ENCODE measurements at regions not wholly inside any gene's neighbourhood (a gene's known extent, or its start where the extent isn't known, plus 50 kb on each side); places are given as distances from the start of the nearest gene placed in this dataset.
"Not testable (repeated sequence)": the region's sequence is repeated elsewhere in the genome, so short reads cannot be mapped to it uniquely, and the experiment has no call there.

DNA sequence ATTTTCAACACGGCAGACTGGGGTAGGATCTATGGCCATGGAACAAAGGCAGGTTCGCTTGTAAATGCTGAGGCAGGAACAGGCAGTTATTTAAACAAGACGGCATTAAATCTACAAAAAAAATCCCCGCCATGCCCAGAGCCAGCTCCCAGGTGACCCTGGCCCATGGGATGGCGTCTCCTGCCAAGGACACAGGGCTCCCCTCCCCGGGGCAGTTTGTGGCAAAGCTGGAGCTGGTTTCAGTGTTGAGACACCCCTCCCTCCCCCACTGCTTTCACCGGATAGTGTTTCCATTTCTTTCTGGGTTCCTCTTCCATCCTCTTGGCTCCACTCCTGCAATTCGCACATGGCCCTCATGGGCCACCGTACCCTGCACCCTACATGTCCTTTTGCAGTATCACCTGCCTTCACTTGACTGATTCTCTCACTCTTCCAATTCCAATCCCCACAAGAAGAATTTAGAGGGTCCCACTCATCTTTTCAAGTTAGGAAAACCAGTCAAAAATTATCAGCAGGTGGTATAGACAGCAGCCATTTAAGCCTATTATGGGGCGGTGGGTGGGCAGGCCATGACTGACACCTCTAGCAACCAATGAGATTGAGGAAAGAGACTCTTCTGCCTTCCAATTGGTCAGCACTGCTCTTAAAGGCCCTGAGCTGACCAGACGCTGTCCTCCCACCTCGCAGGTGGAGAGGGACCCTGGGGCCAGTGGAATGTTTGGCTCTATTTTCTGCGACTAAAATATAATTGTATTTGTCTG lies 52.0 kb downstream of the OLIG1 start:
- DNase-seq (ENCODE audit: low spot score): peak; percentile 21

DNA sequence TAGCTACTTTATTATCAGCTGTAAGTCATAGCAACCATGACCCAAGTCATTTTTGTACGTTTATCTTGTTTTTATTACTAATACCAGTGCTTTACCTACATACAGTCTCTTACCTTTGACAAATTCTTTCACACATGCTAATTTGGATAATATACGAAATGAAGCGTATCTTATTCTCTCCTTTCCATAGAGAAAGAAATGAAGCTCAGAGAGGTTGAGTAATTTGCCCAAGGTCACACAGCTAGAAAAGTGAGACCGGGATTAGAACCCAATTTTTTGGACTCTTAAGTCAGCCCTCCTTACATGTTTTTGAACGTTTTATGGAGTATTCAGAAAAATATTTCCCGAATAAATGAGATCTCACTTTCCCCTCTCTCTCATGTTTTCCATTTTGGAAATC lies 52.6 kb downstream of the OLIG1 start:
- DNase-seq (ENCODE audit: low spot score): no peak

GRCh38 chr21:33123374-33124123 lies 53.6 kb downstream of the OLIG1 start:
- no peak for DNase-seq (ENCODE audit: low spot score)

DNA sequence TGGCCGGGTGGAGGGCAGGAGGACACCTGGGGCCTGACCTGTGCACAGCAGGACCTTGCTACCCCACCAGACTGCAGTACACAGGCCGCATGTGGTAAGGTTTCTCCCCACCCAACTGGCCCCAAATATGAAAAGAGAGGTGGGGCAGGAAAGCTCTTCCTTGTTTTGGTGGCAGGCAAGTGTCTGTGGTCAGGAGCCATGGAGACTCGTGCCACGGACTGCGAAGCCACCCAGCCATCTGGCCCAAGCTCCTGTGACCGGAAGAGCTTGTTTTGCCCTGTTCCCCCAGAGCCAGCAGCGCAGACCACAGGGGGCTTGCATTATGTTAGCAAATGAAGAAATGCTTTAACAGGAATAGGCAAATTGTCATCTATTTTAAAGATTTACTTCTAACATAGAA lies 54.9 kb downstream of the OLIG1 start:
- DNase-seq (ENCODE audit: low spot score): no peak

GRCh38 chr21:33125680-33126375 lies 55.9 kb downstream of the OLIG1 start:
- DNase-seq (ENCODE audit: low spot score): no peak

DNA sequence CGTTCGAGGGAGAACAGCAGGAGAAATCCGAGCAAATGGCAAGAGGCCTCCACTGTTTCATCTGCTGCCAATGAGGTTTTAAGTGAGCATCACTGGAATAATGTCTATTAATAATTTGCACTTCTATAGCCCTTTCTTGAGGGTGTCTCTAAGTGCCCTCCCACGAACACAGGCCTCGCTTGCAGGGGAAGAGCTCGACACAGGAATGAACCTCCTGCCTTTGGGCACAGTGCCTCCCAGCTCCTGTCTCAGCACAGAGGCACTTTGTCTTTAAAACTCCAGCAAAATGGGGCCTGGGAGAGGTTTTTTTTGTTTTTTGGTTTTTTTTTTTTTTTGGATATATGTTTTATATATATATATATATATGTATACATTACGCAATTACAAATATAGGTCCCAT lies 56.6 kb downstream of the OLIG1 start:
- no peak for DNase-seq (ENCODE audit: low spot score)

DNA sequence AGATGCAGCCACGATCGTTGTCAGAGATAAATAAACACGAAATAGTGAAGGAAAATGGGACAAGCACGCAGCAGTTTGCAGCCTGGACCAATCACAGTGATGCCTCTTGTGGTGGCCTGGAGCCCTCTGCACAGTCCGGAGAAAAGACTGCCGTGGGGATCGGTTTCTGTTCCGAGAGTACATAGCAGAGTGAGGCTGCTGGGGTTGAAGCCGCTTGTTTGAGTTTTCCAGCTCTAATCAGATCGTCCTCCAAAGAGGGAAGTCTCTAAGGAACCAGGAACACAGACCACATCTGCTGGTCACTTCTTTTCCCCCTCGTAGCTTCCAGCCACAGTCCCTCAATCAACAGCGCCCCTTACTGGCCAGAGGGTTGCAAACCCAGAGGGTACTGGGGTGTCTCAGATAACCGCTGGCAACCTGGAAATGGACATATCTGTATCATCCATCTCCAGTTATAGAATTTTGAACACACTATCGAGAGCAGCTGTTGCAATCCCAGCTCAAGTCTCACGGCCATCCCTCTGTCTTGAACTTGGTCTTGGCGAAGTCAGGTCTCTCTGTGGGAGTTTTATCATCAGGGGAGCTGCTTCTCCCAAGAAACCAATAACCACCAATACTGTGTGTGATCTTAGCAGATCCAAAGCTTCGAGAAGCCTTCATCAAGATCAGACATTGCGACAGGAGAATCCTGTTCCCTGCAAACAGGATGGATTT lies 57.4 kb downstream of the OLIG1 start:
- peak; percentile 33 for DNase-seq (ENCODE audit: low spot score)

GRCh38 chr21:33127868-33128242 lies 57.9 kb downstream of the OLIG1 start:
- no peak for DNase-seq (ENCODE audit: low spot score)

GRCh38 chr21:33128538-33128937 lies 58.6 kb downstream of the OLIG1 start:
- DNase-seq (ENCODE audit: low spot score): no peak

GRCh38 chr21:33132054-33132453 lies 62.1 kb downstream of the OLIG1 start:
- DNase-seq (ENCODE audit: low spot score): no peak

DNA sequence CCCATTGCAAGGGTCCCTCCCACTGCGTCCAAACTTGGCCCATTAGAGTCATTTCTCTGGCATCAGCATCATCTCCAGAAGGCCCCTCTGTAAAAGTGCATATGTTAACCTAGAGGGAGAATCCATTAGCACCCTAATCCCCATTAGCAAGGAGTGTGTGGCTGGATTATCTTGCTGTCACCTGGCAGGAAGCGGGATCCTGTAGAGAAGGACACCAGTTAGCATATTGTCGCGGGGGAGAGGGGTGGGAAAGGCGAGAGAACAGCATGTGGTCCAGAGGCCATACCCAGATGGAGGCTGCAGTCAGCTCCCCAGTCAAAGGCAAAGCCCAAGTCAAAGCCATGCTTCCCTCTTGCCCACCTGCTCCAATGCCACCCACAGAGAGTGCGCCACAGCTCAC lies 64.0 kb downstream of the OLIG1 start:
- DNase-seq (ENCODE audit: low spot score): no peak

- no peak for DNase-seq (ENCODE audit: low spot score)
Observed at GRCh38 chr21:33135925-33136324, 66.0 kb downstream of the OLIG1 start.

DNA sequence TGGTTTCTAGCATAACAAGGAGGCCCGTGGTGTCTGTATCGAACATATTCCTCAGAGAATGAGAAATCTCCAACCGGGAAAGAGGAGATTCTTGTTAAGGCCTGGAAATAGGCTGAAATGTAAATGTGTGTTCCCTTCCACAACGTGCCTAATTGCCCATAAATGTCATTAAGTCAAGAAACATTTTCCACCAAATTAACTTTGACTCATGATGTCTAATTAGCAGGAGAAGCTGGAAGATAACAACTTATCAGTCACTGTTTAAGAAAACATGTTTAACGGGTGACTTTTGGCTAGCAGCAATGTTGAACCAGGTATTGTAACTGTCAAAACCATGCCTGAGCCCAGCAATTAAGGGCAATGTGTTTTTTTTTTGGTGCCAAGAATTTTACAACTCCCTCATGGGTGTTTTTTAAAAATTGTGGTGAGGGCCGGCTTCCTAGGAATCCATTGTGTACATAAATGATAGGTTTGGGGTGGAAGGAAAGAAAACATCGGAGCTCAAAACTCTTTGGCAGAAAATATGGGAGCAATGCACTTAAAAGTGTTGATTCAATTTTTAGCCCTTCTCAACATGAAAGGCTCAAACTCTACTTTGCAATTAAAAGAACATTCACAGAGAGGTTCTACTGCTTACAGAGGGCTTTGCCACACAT lies 67.0 kb downstream of the OLIG1 start:
- no peak for DNase-seq (ENCODE audit: low spot score)

DNA sequence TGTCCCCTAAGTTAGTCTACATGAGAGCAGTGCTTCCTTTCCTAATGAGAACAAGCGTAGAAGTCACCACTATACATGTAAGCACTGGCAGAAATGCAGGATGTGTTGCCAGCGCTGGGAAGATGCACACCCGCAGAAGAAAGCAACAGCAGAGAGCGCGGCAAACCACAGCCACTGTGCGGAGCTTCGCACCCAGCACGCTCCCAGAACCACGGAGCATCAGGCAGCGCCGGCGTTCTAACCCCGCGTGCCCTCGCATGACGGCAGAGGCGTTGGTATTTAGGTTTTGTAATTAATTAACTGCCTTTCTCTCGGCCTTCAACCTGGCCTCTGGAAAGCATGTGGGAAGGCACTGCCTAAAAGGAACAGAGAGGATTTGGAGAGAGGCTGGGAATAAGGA lies 69.1 kb downstream of the OLIG1 start:
- no peak for DNase-seq (ENCODE audit: low spot score)

DNA sequence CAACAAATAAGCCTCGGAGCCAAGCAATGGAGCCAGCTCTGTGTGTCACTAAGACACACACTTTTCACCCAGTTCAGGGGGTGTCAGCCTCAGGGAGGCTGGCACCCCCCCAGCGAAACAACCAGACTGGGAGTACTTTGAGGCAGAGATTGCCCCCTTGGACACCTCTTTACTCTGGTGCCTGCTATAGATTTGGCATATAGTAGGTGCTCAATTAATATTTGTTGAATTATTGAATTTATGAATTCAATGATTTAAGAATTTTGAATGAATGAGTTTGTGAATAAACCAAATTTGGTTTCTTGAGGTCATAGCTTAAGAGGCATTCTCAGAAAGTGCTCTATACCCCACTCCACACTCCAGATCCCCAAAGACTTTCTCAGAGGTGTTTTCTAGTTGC lies 70.3 kb downstream of the OLIG1 start:
- no peak for DNase-seq (ENCODE audit: low spot score)

DNA sequence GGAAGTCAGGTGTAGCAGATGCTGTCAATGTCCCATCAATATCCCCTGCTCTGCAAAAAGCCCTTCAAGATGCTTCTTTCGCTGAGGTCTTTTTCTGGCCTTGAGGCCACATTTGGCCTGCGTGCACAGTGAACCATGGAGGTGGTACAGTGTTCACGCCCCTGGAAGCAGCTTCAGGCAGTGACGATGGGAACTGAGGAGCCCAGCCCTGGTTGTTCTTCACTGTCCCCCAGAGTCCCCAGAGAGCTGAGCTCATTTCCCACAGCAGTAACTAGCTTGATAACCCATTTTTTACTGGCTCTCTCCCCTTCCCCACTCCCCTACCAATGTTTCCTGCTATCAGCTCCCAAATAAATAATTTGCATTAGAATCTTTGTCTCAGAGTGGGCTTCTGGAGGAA lies 76.5 kb downstream of the OLIG1 start:
- no peak for DNase-seq (ENCODE audit: low spot score)

DNA sequence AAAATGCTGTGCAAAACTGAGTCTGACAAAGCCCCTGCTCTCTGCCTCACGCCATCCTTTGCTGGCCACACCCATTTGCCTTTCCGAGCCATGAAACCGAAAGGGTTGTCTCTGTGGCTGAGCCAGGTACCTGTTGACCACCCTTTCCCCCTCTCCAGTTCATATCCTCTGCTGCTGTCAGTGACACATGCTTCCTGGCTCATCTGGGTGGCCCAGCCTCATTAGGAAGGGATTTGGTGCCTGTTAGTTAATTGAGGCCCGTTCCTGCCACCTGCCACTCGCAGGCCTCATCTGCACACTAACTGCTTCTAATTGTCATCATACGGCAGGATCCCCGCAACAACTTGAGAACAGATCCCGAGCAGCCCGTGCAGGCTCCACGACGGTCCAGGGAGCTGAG lies 79.2 kb downstream of the OLIG1 start:
- no peak for DNase-seq (ENCODE audit: low spot score)

GRCh38 chr21:33150968-33151367 lies 78.8 kb upstream of the IFNAR2 start:
- not testable (repeated sequence) for DNase-seq (ENCODE audit: low spot score)

DNA sequence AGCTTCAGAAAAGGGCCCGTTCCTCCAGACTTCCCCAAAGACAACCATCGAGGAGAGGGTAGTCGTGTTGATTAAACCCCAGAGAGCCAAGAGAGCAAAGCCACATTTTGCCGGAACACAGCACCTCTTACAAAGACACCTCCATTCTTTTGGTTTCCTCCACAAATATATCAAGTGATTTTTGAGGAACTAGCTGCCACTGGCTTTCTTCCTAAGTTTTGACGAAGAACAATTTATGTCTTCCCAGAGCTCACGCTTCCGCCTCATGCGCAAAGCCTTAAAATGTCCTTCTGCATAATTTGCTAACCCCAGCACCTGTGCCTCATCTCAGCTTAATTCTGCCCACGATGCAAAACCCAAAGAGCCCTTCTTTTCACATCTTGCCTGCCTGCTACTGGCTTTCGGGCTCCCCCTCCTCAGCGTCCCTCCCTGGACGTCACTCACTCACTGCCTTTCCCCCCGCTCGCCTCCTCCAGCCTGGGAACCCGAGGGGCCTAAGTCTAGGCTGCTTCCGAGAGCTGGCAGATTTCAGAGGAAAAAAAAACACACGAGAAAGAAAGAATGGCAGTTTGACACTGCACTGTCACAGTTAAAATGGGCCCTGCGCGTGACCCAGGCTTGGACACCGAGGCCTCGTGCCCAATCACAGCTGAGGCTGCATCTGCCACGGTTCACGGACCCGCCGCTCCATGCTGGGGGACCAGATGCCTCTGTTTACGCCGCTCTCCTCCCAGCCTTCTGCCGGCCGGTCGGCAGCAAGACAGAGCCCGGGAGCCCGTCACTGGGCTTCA lies 77.6 kb upstream of the IFNAR2 start:
- DNase-seq (ENCODE audit: low spot score): no peak

GRCh38 chr21:33152732-33153130 lies 77.0 kb upstream of the IFNAR2 start:
- DNase-seq (ENCODE audit: low spot score): no peak

- no peak for DNase-seq (ENCODE audit: low spot score)
Observed at GRCh38 chr21:33155005-33155404, 74.7 kb upstream of the IFNAR2 start.

Data from SK-N-DZ (cell line).